ENCODE measurements at regions not wholly inside any gene's neighbourhood (a gene's known extent, or its start where the extent isn't known, plus 50 kb on each side); places are given as distances from the start of the nearest gene placed in this dataset.

GRCh38 chr16:54455030-54455725 lies 168.6 kb upstream of the IRX3 start:
- in situ Hi-C loops (cut with HindIII; ENCODE audit: low pct_unique_long_range_greater_than_20kb, low sequenced_read_pairs) = no loop called here
- no peak for TF ChIP-seq JUND (IDR thresholded peaks at IDR 0.05; ENCODE audit: low read depth)
- DNase-seq (ENCODE audit: low read depth in 1 of 2, low spot score in 1 of 2) = no peak

GRCh38 chr16:54454616-54455015 lies 168.0 kb upstream of the IRX3 start:
- DNase-seq (ENCODE audit: low read depth in 1 of 2, low spot score in 1 of 2) = no peak
- in situ Hi-C loops (cut with HindIII; ENCODE audit: low pct_unique_long_range_greater_than_20kb, low sequenced_read_pairs) = no loop called here
- no peak for TF ChIP-seq JUND (IDR thresholded peaks at IDR 0.05; ENCODE audit: low read depth)

GRCh38 chr16:54453871-54454270 lies 167.3 kb upstream of the IRX3 start:
- in situ Hi-C loops (cut with HindIII; ENCODE audit: low pct_unique_long_range_greater_than_20kb, low sequenced_read_pairs) = no loop called here
- TF ChIP-seq JUND (IDR thresholded peaks at IDR 0.05; ENCODE audit: low read depth) = no peak
- DNase-seq (ENCODE audit: low read depth in 1 of 2, low spot score in 1 of 2) = no peak

- DNase-seq (ENCODE audit: low read depth in 1 of 2, low spot score in 1 of 2) = no peak
- in situ Hi-C loops (cut with HindIII; ENCODE audit: low pct_unique_long_range_greater_than_20kb, low sequenced_read_pairs) = no loop called here
- TF ChIP-seq JUND (IDR thresholded peaks at IDR 0.05; ENCODE audit: low read depth) = no peak
Observed at GRCh38 chr16:54447576-54448440, 161.2 kb upstream of the IRX3 start.

- no peak for TF ChIP-seq JUND (IDR thresholded peaks at IDR 0.05; ENCODE audit: low read depth)
- in situ Hi-C loops (cut with HindIII; ENCODE audit: low pct_unique_long_range_greater_than_20kb, low sequenced_read_pairs) = no loop called here
- DNase-seq (ENCODE audit: low read depth in 1 of 2, low spot score in 1 of 2) = no peak
Observed at GRCh38 chr16:54446639-54447038, 160.1 kb upstream of the IRX3 start.

- TF ChIP-seq JUND (IDR thresholded peaks at IDR 0.05; ENCODE audit: low read depth) = no peak
- DNase-seq (ENCODE audit: low read depth in 1 of 2, low spot score in 1 of 2) = no peak
- in situ Hi-C loops (cut with HindIII; ENCODE audit: low pct_unique_long_range_greater_than_20kb, low sequenced_read_pairs) = no loop called here
Observed at GRCh38 chr16:54444851-54445458, 158.4 kb upstream of the IRX3 start.

- TF ChIP-seq JUND (IDR thresholded peaks at IDR 0.05; ENCODE audit: low read depth) = no peak
- in situ Hi-C loops (cut with HindIII; ENCODE audit: low pct_unique_long_range_greater_than_20kb, low sequenced_read_pairs) = no loop called here
- DNase-seq (ENCODE audit: low read depth in 1 of 2, low spot score in 1 of 2) = no peak
Observed at GRCh38 chr16:54443839-54444238, 157.3 kb upstream of the IRX3 start.

GRCh38 chr16:54443352-54443751 lies 156.8 kb upstream of the IRX3 start:
- DNase-seq (ENCODE audit: low read depth in 1 of 2, low spot score in 1 of 2) = no peak
- in situ Hi-C loops (cut with HindIII; ENCODE audit: low pct_unique_long_range_greater_than_20kb, low sequenced_read_pairs) = no loop called here
- no peak for TF ChIP-seq JUND (IDR thresholded peaks at IDR 0.05; ENCODE audit: low read depth)

GRCh38 chr16:54442864-54443263 lies 156.3 kb upstream of the IRX3 start:
- in situ Hi-C loops (cut with HindIII; ENCODE audit: low pct_unique_long_range_greater_than_20kb, low sequenced_read_pairs) = no loop called here
- no peak for TF ChIP-seq JUND (IDR thresholded peaks at IDR 0.05; ENCODE audit: low read depth)

GRCh38 chr16:54438469-54438868 lies 151.9 kb upstream of the IRX3 start:
- in situ Hi-C loops (cut with HindIII; ENCODE audit: low pct_unique_long_range_greater_than_20kb, low sequenced_read_pairs) = no loop called here
- TF ChIP-seq JUND (IDR thresholded peaks at IDR 0.05; ENCODE audit: low read depth) = no peak
- DNase-seq (ENCODE audit: low read depth in 1 of 2, low spot score in 1 of 2) = no peak

More at GRCh38 chr16:54442864-54443263, 156.3 kb upstream of the IRX3 start:
- DNase-seq (ENCODE audit: low read depth in 1 of 2, low spot score in 1 of 2) = no peak

GRCh38 chr16:54437921-54438320 lies 151.3 kb upstream of the IRX3 start:
- in situ Hi-C loops (cut with HindIII; ENCODE audit: low pct_unique_long_range_greater_than_20kb, low sequenced_read_pairs) = no loop called here
- no peak for DNase-seq (ENCODE audit: low read depth in 1 of 2, low spot score in 1 of 2)

GRCh38 chr16:54437401-54437800 lies 150.8 kb upstream of the IRX3 start:
- DNase-seq (ENCODE audit: low read depth in 1 of 2, low spot score in 1 of 2) = no peak
- TF ChIP-seq JUND (IDR thresholded peaks at IDR 0.05; ENCODE audit: low read depth) = no peak
- in situ Hi-C loops (cut with HindIII; ENCODE audit: low pct_unique_long_range_greater_than_20kb, low sequenced_read_pairs) = no loop called here

More at GRCh38 chr16:54437921-54438320, 151.3 kb upstream of the IRX3 start:
- TF ChIP-seq JUND (IDR thresholded peaks at IDR 0.05; ENCODE audit: low read depth) = no peak

- in situ Hi-C loops (cut with HindIII; ENCODE audit: low pct_unique_long_range_greater_than_20kb, low sequenced_read_pairs) = no loop called here
- no peak for DNase-seq (ENCODE audit: low read depth in 1 of 2, low spot score in 1 of 2)
- no peak for TF ChIP-seq JUND (IDR thresholded peaks at IDR 0.05; ENCODE audit: low read depth)
Observed at GRCh38 chr16:54436346-54436745, 149.8 kb upstream of the IRX3 start.

Measured in T47D (cell line).